Fibroblast of skin of right quadriceps (primary cell): ENCODE measurements at regions not wholly inside any gene's neighbourhood (a gene's known extent, or its start where the extent isn't known, plus 50 kb on each side); places are given as distances from the start of the nearest gene placed in this dataset.

Experiments
- DNase-seq: peaks from one replicate; pipeline ENCODE4 v3.0.0-alpha.2; 2013

- DNase-seq: no peak
Observed at GRCh38 chr2:172334988-172335387, 92.4 kb upstream of the ITGA6 start.

GRCh38 chr2:172335736-172336135, 91.7 kb upstream of the ITGA6 start:
- DNase-seq: no peak

- peak; percentile 29 for DNase-seq
Observed at GRCh38 chr2:172336681-172337080, 90.7 kb upstream of the ITGA6 start.

- DNase-seq: no peak
Observed at GRCh38 chr2:172339371-172340010, 87.9 kb upstream of the ITGA6 start.

DNA sequence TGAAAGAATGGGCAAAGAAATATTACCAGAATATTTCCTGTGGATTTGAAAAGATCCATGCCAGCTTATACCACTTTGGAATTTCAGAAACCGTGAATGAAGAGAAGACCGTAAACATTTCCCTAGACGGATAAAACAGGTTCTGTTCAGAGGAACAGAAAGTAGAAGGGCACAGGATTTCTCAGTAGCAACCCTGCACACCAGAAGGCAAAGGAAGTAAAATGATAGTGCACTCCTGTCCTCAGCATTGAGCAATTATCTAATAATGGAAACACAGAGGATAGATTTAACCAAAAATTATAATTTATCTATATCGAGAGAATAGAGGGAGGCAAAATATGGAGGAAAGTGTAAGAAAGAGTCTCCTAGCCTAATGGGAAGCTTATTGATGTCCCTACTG, 87.0 kb upstream of the ITGA6 start:
- DNase-seq: no peak

GRCh38 chr2:172342078-172342477, 85.3 kb upstream of the ITGA6 start:
- DNase-seq: no peak

DNA sequence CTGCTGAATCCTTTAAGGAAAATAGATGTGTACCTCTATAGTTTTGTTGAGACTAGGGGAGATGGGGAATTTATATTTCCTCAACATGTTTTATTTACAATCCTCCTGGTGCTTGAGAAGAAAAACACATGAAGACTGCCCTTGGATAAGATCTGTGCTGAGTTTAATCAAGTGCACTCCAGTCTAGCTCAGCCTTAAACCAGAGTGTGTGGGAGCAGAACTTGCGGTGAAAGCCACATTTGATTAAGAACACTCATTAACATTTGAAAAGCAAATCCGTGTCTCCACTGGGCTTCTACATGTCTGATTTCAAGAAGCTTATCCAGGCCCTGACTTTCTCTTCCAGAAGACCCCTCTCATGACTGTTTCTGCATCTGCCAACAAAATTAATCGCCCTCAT, 84.8 kb upstream of the ITGA6 start:
- DNase-seq: no peak

- no peak for DNase-seq
Observed at GRCh38 chr2:172344159-172344558, 83.2 kb upstream of the ITGA6 start.

- no peak for DNase-seq
Observed at GRCh38 chr2:172345956-172346555, 81.3 kb upstream of the ITGA6 start.

DNA sequence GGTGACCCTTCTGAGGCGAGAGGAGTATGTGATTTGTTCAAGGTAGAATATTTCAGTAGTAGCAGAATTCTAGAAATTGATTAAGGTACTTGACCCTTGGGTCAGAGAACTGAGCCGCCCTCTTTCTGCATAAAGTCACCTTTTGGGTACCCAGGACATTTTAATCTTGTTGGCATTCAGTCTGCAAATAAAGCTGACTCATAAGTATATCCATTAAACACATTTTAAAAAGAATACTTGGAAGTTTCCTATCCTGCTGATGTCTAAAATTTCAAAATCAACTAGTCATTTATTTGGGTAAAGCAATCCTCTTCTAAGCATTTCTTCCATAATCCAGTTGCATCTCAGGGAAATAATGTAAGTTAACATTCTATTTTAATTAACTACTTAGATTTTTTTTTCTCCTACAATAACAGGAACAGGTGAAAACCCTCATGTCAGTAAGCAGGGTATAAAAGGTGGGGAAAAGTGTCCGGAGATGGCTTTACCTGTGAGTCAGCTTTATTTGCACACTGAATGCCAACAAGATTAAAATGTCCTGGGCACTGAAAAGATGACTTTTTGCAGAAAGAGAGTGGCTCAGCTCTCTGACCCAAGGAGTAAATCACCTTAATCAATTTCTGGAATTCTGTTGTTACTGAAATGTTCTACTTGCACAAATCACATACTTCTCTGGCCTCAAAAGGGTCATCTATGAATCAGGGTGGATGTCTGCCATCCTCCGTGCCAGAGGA, 78.7 kb upstream of the ITGA6 start:
- DNase-seq: no peak

- DNase-seq: no peak
Observed at GRCh38 chr2:172350839-172351479, 76.4 kb upstream of the ITGA6 start.

DNA sequence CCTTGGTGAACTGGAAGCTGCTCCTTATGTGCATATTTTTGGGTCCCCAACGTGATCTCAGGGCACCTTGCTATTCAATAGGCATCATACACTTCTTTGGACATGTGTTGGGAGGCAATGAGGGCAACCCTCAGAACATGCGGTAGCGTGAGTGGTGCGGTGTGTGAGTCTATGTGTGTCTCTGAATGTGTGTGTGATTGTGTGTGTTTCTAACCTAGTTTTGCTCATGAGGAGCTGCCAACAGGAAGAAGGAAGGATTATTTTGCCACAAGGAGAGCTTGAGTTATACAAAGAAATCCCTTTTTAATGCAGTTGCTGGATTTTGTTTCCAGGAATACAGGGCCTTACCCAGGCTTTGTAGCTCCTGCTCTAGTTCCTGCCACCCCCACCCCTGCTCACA, 75.8 kb upstream of the ITGA6 start:
- no peak for DNase-seq

GRCh38 chr2:172354347-172354746, 73.0 kb upstream of the ITGA6 start:
- DNase-seq: no peak

DNA sequence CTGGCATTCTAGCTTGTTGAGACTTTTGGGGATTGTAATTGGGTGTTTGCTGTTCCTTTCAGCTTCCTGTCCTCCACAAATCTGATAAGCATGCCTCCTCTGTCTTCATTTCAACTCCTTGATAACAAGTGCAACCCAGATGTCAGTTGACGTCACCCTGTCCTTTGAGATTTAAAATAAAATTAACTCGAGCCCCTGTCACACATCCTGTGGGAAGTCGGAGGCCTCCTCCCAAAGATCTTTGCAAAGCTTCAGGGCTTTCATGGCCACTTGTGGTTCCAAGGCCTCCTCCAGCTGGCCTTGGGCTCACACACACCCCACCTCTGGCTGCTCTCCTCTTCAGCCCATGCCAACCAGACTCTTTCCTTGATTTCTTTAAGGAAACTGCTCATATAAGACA, 69.9 kb upstream of the ITGA6 start:
- DNase-seq: no peak

- DNase-seq: no peak
Observed at GRCh38 chr2:172358691-172359556, 68.5 kb upstream of the ITGA6 start.

- DNase-seq: no peak
Observed at GRCh38 chr2:172361360-172361759, 66.0 kb upstream of the ITGA6 start.

DNA sequence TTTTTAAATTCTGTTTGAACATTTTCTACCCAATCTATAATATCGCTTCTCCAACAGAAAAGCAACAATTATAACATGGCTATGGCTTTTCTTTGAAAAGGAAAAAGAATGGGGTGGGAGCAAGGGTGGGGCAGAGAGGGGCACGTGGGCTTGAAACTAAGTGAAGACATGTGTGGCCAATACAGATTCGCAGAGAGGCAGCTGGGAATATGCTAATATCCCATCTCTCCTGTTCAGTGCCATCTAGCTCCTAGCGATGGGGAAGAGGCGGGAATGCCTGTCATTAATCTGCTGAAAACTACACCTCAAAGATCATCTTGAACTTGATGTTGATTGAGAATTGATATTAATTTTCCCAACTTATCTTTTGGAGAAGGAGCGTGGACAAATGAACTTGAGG, 65.5 kb upstream of the ITGA6 start:
- no peak for DNase-seq

- no peak for DNase-seq
Observed at GRCh38 chr2:172364261-172364660, 63.1 kb upstream of the ITGA6 start.

- DNase-seq: no peak
Observed at GRCh38 chr2:172366596-172367150, 60.7 kb upstream of the ITGA6 start.

GRCh38 chr2:172370821-172371455, 56.4 kb upstream of the ITGA6 start:
- DNase-seq: no peak

DNA sequence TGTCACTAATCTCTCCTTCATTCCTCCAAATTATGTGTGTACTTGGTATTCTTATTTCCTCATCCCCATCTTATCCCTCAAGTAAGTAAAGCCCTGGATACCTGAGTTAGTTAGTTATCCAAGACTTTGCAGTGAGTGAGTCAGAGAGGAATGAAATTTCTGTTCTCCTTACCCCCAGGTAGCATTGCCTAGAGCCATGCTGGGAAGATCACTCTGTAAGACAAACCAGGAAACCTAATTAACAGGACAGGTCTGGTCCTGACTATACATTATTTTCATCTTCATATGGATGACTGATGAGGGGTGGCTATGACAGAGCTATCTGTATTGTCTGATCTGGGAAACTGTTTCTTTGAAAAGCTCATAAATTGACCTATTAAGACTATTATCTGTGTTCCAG, 55.0 kb upstream of the ITGA6 start:
- no peak for DNase-seq

DNA sequence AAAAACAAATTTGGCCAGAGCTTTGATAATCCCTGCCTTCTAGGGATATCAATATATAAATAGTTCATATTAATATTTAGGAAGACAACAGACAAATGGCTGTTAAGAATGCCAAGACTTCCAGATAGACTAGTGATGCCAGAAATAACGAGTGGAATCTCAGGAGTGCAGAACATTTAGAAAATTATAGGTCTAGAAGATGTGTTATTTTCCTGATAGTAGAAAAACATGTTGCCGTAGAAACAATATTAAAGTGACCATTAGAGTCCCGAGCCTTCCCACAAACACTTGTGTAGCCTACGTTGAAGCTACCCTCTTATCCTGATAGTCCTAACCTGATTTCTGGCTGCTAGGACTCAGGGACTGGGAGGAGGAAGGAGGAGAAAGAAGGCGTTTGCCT, 54.3 kb upstream of the ITGA6 start:
- no peak for DNase-seq
